ENCODE measurements at regions not wholly inside any gene's neighbourhood (a gene's known extent, or its start where the extent isn't known, plus 50 kb on each side); places are given as distances from the start of the nearest gene placed in this dataset.

GRCh38 chr16:9206156-9206555 lies 114.7 kb downstream of the HAPSTR1 start:
- no peak for TF ChIP-seq CTCF (IDR thresholded peaks at IDR 0.05; ENCODE audit: low read length)
- TF ChIP-seq EZH2 (IDR thresholded peaks at IDR 0.05; ENCODE audit: borderline replicate concordance, low read length) = no peak

Data from OCI-LY1 (cell line).